Endothelial cell of umbilical vein (primary cell): ENCODE measurements at regions not wholly inside any gene's neighbourhood (a gene's known extent, or its start where the extent isn't known, plus 50 kb on each side); places are given as distances from the start of the nearest gene placed in this dataset.

Source experiments
- BruUV-seq: library from RNA; stranded (reverse); fragments of 400-500 nt; replicated peaks from 2 replicates; lab custom pipeline; 2021; lab: Mats Ljungman, UMichigan
- CTCF ChIA-PET: fragments of 300-600, 350-600 bp; sonication (Branson Sonifier 250); formaldehyde crosslinking; loops from one replicate; lab custom pipeline; 2021; ENCODE audit warnings: antibody characterized with exemption, inconsistent platforms; lab: Charles Lee
- POLR2A ChIA-PET: fragments of 300-600, 350-600 bp; sonication (Branson Sonifier 250); formaldehyde crosslinking; loops from one replicate; lab custom pipeline; 2021; ENCODE audit warnings: antibody characterized with exemption, inconsistent platforms; lab: Charles Lee
- DNase-seq: peaks from one replicate; pipeline ENCODE4 v3.0.0-alpha.2; 2011; ENCODE audit warnings: low read depth, low spot score
- FAIRE-seq: peaks from 2 replicates; lab custom pipeline; 2011; peaks lifted over from hg19 to GRCh38; lab: Jason Lieb, UNC
- H2AFZ ChIP-seq: 2 replicates; pipeline ENCODE4 v1.6.0; 2012; ENCODE audit warnings: low read depth, low read length, control low read depth, inconsistent platforms
- H3K27ac ChIP-seq: 2 replicates; pipeline ENCODE4 v1.5.1; 2011; ENCODE audit warnings: low read depth, mild to moderate bottlenecking, control low read depth, low read length, moderate library complexity; ENCODE audit not compliant: insufficient read depth
- H3K27me3 ChIP-seq, 2 experiments: 2 replicates each; pipeline versions ENCODE4 v1.6.0 to v1.6.1; 2011; ENCODE audit warnings: low read length in 2 of 2, mixed read lengths in 1 of 2; ENCODE audit not compliant: control insufficient read depth in 2 of 2, insufficient read depth in 2 of 2
- H3K36me3 ChIP-seq, 2 experiments: 2 replicates in 1 of 2; 3 replicates in 1 of 2; pipeline ENCODE4 v1.5.1; 2011; ENCODE audit warnings: low read length in 2 of 2, mild to moderate bottlenecking in 1 of 2, moderate library complexity in 1 of 2; ENCODE audit not compliant: control insufficient read depth in 2 of 2, insufficient read depth in 2 of 2; ENCODE audit errors: extremely low read depth in 1 of 2
- H3K4me1 ChIP-seq: 3 replicates; pipeline ENCODE4 v1.5.1; 2011; ENCODE audit warnings: mild to moderate bottlenecking, low read length; ENCODE audit not compliant: control insufficient read depth, insufficient read depth; ENCODE audit errors: extremely low read depth
- H3K4me2 ChIP-seq: 2 replicates; pipeline ENCODE4 v1.6.1; 2011; ENCODE audit warnings: low read length, control low read depth, mixed read lengths; ENCODE audit not compliant: insufficient read depth
- H3K4me3 ChIP-seq, 3 experiments: fragments of 200-600 bp in 1 of 3; sonication (generic), shearing (Covaris generic) in 1 of 3; replicated peaks in 1 of 3; 2 replicates each; pipeline ENCODE4 v1.5.1; 2011 to 2016; ENCODE audit warnings: control low read depth in 3 of 3, low read length in 3 of 3, mild to moderate bottlenecking in 2 of 3, inconsistent platforms in 1 of 3, low read depth in 1 of 3, moderate library complexity in 1 of 3; ENCODE audit not compliant: insufficient read depth in 1 of 3
- H3K79me2 ChIP-seq: 2 replicates; pipeline ENCODE4 v1.6.0; 2012; ENCODE audit warnings: low read length, inconsistent platforms; ENCODE audit not compliant: control insufficient read depth, insufficient read depth
- H3K9ac ChIP-seq: replicated peaks from 2 replicates; pipeline ENCODE3; 2011; ENCODE audit warnings: low read length, control low read depth; ENCODE audit not compliant: insufficient read depth; ENCODE audit errors: extremely low read depth
- H3K9me1 ChIP-seq: replicated peaks from 3 replicates; pipeline ENCODE4 v1.6.0; 2011; ENCODE audit warnings: mild to moderate bottlenecking, low read length; ENCODE audit not compliant: control insufficient read depth, insufficient read depth; ENCODE audit errors: extremely low read depth
- H3K9me3 ChIP-seq: replicated peaks from 2 replicates; pipeline ENCODE4 v1.5.1; 2012; ENCODE audit warnings: low read length, inconsistent platforms; ENCODE audit not compliant: control insufficient read depth, insufficient read depth
- H4K20me1 ChIP-seq: replicated peaks from 2 replicates; pipeline ENCODE3; 2011; ENCODE audit warnings: mild to moderate bottlenecking, low read length; ENCODE audit not compliant: control insufficient read depth, insufficient read depth; ENCODE audit errors: extremely low read depth
- CTCF ChIP-seq, 2 donors: IDR thresholded peaks; 1 replicate in 1 of 2; 2 replicates in 1 of 2; pipeline ENCODE4 v1.5.1; 2011; ENCODE audit warnings: low read length in 2 of 2, mild to moderate bottlenecking in 2 of 2, moderate library complexity in 2 of 2, control low read depth in 1 of 2, inconsistent platforms in 1 of 2, low read depth in 1 of 2; ENCODE audit not compliant: insufficient read depth in 1 of 2; ENCODE audit errors: extremely low read depth in 1 of 2
- EZH2 ChIP-seq: IDR thresholded peaks from 2 replicates; pipeline ENCODE4 v1.6.1; 2012; ENCODE audit warnings: borderline replicate concordance, low read depth, mild to moderate bottlenecking, moderate library complexity, low read length, inconsistent platforms; ENCODE audit not compliant: severe bottlenecking
- FOS ChIP-seq: IDR thresholded peaks from 2 replicates; pipeline ENCODE4 v1.6.1; 2011; ENCODE audit warnings: mild to moderate bottlenecking, low read length, moderate library complexity, borderline replicate concordance; ENCODE audit not compliant: insufficient read depth
- GATA2 ChIP-seq: IDR thresholded peaks from 2 replicates; pipeline ENCODE4 v1.7.0; 2011; ENCODE audit warnings: low read depth, mild to moderate bottlenecking, moderate library complexity, mixed read lengths, low read length; ENCODE audit not compliant: insufficient read length, insufficient read depth
- JUN ChIP-seq: IDR thresholded peaks from 2 replicates; pipeline ENCODE4 v1.6.1; 2011; ENCODE audit warnings: borderline replicate concordance, low read depth; ENCODE audit not compliant: insufficient read length, insufficient read depth
- MAX ChIP-seq: IDR thresholded peaks from 2 replicates; pipeline ENCODE4 v1.6.1; 2011; ENCODE audit not compliant: insufficient read depth, insufficient read length
- MYC ChIP-seq: IDR thresholded peaks from one replicate; pipeline ENCODE4 v1.6.1; 2011; ENCODE audit warnings: mild to moderate bottlenecking, low read depth, low read length
- POLR2A ChIP-seq: IDR thresholded peaks from 2 replicates; pipeline ENCODE4 v1.6.1; 2012; ENCODE audit warnings: low read depth, mild to moderate bottlenecking, control low read depth, low read length
- POLR2AphosphoS5 ChIP-seq: IDR thresholded peaks from 2 replicates; pipeline ENCODE4 v1.6.1; 2012; ENCODE audit warnings: low read depth, mild to moderate bottlenecking, control low read depth, low read length, moderate library complexity; ENCODE audit not compliant: insufficient read depth
- dilution Hi-C: fragments of 300-500 bp; cut with MboI; formaldehyde crosslinking; loops from one replicate; pipeline ENCODE4 v1.15.0; 2019; ENCODE audit warnings: low sequenced_read_pairs; ENCODE audit not compliant: extremely low pct_ligation_motif_present
- intact Hi-C: fragments of 100-400 bp; cut with micrococcal nuclease; formaldehyde crosslinking; loops from one replicate; pipeline ENCODE4 v1.10.0; 2022

- peaks cover 9% of the 10 kb centered on the region for H3K4me1 ChIP-seq
- H3K4me3 ChIP-seq: no peak overlapping the region
- no peaks in the 10 kb centered on the region for H3K79me2 ChIP-seq
- DNase-seq (no peak), FAIRE-seq (no peak)
- H3K9me3 ChIP-seq: no peaks in the 10 kb centered on the region
- H3K27ac ChIP-seq: no peak overlapping the region
- no peak overlapping the region for H3K9ac ChIP-seq
- no peak overlapping the region for H2AFZ ChIP-seq
- TF ChIP-seq POLR2A (no peak), POLR2AphosphoS5 (no peak), GATA2 (no peak), MAX (no peak), EZH2 (no peak), JUN (no peak), FOS (no peak), MYC (no peak), CTCF (IDR thresholded peaks at IDR 0.05; ENCODE audit: extremely low read depth in 1 of 2, insufficient read depth in 1 of 2, low read depth in 1 of 2, low read length in 2 of 2) (no peak)
- no peaks in the 10 kb centered on the region for H3K9me1 ChIP-seq
- H3K36me3 ChIP-seq: no peaks in the 10 kb centered on the region
- POLR2A ChIA-PET: interaction anchor here (1.0 kb wide), 1 partner anchor 55 kb away, joined by 4 read pairs; no protein-coding TSS in a partner anchor
- H4K20me1 ChIP-seq: no peaks in the 10 kb centered on the region
- dilution Hi-C loops: no loop called here
- no TSS peak for BruUV-seq
- H3K4me2 ChIP-seq: no peak overlapping the region
- CTCF ChIA-PET: interaction anchor here (0.9 to 2.1 kb wide), 5 partner anchors 10 to 234 kb away, joined by 3 to 10 read pairs (median 5); no protein-coding TSS in a partner anchor
- intact Hi-C loops: no loop called here
- no peaks in the 10 kb centered on the region for H3K27me3 ChIP-seq
These were observed 54.1 kb upstream of the HES1 start for GRCh38 chr3:194081826-194082225.
